MM.1S (cell line): ENCODE measurements at regions not wholly inside any gene's neighbourhood (a gene's known extent, or its start where the extent isn't known, plus 50 kb on each side); places are given as distances from the start of the nearest gene placed in this dataset.

ENCODE experiments used
- DNase-seq: peaks from one replicate; pipeline ENCODE4 v3.0.0-alpha.2; 2015
- H2AFZ ChIP-seq: fragments of 300-600 bp; sonication (generic); 2 replicates; pipeline ENCODE4 v1.6.0; 2016; ENCODE audit warnings: antibody characterized with exemption, low read length
- H3F3A ChIP-seq: fragments of 300-600 bp; sonication (generic); 2 replicates; pipeline ENCODE4 v1.6.1; 2016; ENCODE audit warnings: mild to moderate bottlenecking, antibody characterized with exemption, low read length, moderate library complexity, mixed read lengths; ENCODE audit not compliant: insufficient read depth
- H3K27ac ChIP-seq: fragments of 300-600 bp; sonication (generic); 2 replicates; pipeline ENCODE4 v1.5.1; 2016; ENCODE audit warnings: mild to moderate bottlenecking, low read length
- H3K27me3 ChIP-seq: fragments of 300-600 bp; sonication (generic); replicated peaks from 2 replicates; pipeline ENCODE4 v1.6.0; 2016; ENCODE audit warnings: low read length; ENCODE audit not compliant: insufficient read depth
- H3K36me3 ChIP-seq: fragments of 300-600 bp; sonication (generic); replicated peaks from 2 replicates; pipeline ENCODE4 v1.6.1; 2016; ENCODE audit warnings: mild to moderate bottlenecking, low read length, mixed read lengths; ENCODE audit not compliant: insufficient read depth
- H3K4me1 ChIP-seq: fragments of 300-600 bp; sonication (generic); 2 replicates; pipeline ENCODE4 v1.6.1; 2016; ENCODE audit warnings: low read length, mixed read lengths
- H3K4me2 ChIP-seq: fragments of 300-600 bp; sonication (generic); 2 replicates; pipeline ENCODE4 v1.6.0; 2016; ENCODE audit warnings: low read depth, low read length
- H3K4me3 ChIP-seq: fragments of 300-600 bp; sonication (generic); 2 replicates; pipeline ENCODE4 v1.5.1; 2016; ENCODE audit warnings: low read length, mixed read lengths
- H3K79me2 ChIP-seq: fragments of 300-600 bp; sonication (generic); 2 replicates; pipeline ENCODE4 v1.6.1; 2016; ENCODE audit warnings: mixed run types, low read length, mixed read lengths
- H3K9ac ChIP-seq: fragments of 300-600 bp; sonication (generic); 2 replicates; pipeline ENCODE4 v1.6.1; 2016; ENCODE audit warnings: low read length, mixed read lengths
- H3K9me2 ChIP-seq: fragments of 300-600 bp; sonication (generic); replicated peaks from 2 replicates; pipeline ENCODE4 v1.6.1; 2016; ENCODE audit warnings: mild to moderate bottlenecking, low read length, mixed read lengths; ENCODE audit not compliant: insufficient read depth
- H3K9me3 ChIP-seq: fragments of 300-600 bp; sonication (generic); replicated peaks from 2 replicates; pipeline ENCODE4 v1.6.1; 2016; ENCODE audit warnings: mild to moderate bottlenecking, low read length, mixed read lengths; ENCODE audit not compliant: insufficient read depth
- H4K20me1 ChIP-seq: fragments of 300-600 bp; sonication (generic); 2 replicates; pipeline ENCODE4 v1.6.1; 2016; ENCODE audit warnings: mild to moderate bottlenecking, low read length, moderate library complexity, mixed read lengths; ENCODE audit not compliant: insufficient read depth
- EZH2 ChIP-seq: fragments of 300-600 bp; sonication (generic); optimal IDR thresholded peaks from 2 replicates; pipeline ENCODE3; 2017; ENCODE audit warnings: low read depth, mild to moderate bottlenecking, antibody characterized with exemption, low read length, mixed read lengths
- EZH2phosphoT487 ChIP-seq: fragments of 300-600 bp; sonication (generic); IDR thresholded peaks from 2 replicates; pipeline ENCODE4 v1.6.1; 2018; ENCODE audit warnings: antibody characterized with exemption, low read length
- TF ChIP-seq, protein P1 (sequence below): fragments of 300-600 bp; sonication (generic); IDR thresholded peaks from 2 replicates; pipeline ENCODE4 v1.5.1; 2016; ENCODE audit warnings: antibody characterized with exemption, low read length, mixed read lengths

DNA sequence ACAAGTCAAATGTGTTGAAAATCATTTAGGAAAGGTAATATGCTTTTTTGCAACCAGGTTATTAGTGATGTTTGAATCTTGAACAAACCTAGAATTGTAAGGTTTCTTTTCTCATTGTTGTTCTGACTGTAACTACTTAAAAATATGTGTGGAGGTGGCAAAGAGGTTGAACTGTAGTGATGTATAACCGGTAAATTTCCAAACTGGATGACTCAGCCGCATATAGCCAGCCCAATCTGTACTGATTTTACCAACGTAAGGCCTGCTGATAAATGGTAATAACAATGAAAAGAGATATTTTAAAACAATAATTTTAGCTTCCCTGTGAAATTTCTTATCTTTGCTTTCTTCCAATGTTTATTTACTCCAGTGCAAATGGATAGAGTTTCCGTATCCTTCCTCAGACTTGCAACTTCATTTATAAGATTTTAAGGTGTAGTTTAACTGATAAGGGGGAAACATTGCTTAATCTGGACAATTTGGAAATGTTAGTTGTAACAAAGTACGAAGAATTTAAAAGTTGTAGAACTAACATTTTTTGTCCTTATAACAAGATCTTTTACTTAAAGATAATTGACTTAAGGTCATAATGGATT is 1170.4 kb upstream of the ZEB2 start:
- DNase-seq, result no peak
- Histone ChIP-seq H3K4me3 (no peak overlapping the region), H3K36me3 (no peaks in the 10 kb centered on the region), H3K9ac (no peak overlapping the region), H3K4me2 (no peak overlapping the region), H4K20me1 (no peaks in the 10 kb centered on the region), H2AFZ (no peak overlapping the region), H3K79me2 (no peaks in the 10 kb centered on the region), H3K9me2 (no peaks in the 10 kb centered on the region), H3K27me3 (no peaks in the 10 kb centered on the region), H3K27ac (no peak overlapping the region), H3F3A (no peaks in the 10 kb centered on the region), H3K4me1 (no peaks in the 10 kb centered on the region), H3K9me3 (no peaks in the 10 kb centered on the region)
- TF ChIP-seq, protein P1, sequence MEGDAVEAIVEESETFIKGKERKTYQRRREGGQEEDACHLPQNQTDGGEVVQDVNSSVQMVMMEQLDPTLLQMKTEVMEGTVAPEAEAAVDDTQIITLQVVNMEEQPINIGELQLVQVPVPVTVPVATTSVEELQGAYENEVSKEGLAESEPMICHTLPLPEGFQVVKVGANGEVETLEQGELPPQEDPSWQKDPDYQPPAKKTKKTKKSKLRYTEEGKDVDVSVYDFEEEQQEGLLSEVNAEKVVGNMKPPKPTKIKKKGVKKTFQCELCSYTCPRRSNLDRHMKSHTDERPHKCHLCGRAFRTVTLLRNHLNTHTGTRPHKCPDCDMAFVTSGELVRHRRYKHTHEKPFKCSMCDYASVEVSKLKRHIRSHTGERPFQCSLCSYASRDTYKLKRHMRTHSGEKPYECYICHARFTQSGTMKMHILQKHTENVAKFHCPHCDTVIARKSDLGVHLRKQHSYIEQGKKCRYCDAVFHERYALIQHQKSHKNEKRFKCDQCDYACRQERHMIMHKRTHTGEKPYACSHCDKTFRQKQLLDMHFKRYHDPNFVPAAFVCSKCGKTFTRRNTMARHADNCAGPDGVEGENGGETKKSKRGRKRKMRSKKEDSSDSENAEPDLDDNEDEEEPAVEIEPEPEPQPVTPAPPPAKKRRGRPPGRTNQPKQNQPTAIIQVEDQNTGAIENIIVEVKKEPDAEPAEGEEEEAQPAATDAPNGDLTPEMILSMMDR, result no peak
- TF ChIP-seq EZH2, result no peak
- TF ChIP-seq EZH2phosphoT487, result no peak

DNA sequence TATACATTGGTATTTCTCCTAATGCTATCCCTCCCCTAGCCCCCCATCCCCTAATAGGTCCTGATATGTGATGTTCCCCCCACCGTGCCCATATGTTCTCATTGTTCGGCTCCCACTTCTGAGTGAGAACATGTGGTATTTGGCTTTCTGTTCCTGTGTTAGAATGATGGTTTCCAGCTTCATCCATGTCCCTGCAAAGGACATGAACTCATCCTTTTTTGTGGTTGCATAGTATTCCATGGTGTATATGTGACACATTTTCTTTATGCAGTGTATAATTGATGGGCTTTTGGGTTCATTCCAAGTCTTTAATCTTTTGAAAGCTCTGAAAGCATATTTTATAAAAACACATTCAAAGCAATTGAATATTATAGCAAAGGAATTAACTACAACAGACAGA is 1169.4 kb upstream of the ZEB2 start:
- H3K27ac ChIP-seq, result no peak overlapping the region
- no peaks in the 10 kb centered on the region for H3K9me3 ChIP-seq
- no peak overlapping the region for H3K4me2 ChIP-seq
- H4K20me1 ChIP-seq, result no peaks in the 10 kb centered on the region
- no peaks in the 10 kb centered on the region for H3K9me2 ChIP-seq
- H3K27me3 ChIP-seq, result no peaks in the 10 kb centered on the region
- H3K36me3 ChIP-seq, result no peaks in the 10 kb centered on the region
- no peak for DNase-seq
- no peaks in the 10 kb centered on the region for H3K79me2 ChIP-seq
- H3K4me3 ChIP-seq, result no peak overlapping the region
- H3K4me1 ChIP-seq, result no peaks in the 10 kb centered on the region
- H2AFZ ChIP-seq, result no peak overlapping the region
- H3F3A ChIP-seq, result no peaks in the 10 kb centered on the region
- TF ChIP-seq EZH2phosphoT487, result no peak
- TF ChIP-seq, protein P1, result no peak
- no peak for TF ChIP-seq EZH2
- H3K9ac ChIP-seq, result no peak overlapping the region

DNA sequence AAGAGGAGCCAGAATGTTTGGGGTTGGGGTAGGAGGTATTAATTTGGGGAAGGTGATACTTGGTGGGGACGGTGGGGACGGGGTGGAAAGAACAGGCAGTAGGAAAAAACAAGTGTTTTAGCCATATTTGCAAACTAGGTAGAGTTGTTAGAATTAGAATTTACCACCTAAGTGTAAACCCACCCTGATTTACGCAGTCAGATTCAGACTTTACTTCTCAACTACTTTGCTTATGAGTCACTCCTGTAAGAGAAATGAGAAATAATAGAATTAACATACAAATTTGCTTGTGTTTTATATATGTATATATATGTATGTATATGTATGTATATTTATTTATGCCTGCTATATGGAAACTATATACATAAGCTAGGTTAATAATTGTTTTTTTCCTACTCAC is 1168.2 kb upstream of the ZEB2 start:
- H3K9ac ChIP-seq, result no peak overlapping the region
- no peak overlapping the region for H3K27ac ChIP-seq
- no peaks in the 10 kb centered on the region for H3K79me2 ChIP-seq
- H3K9me3 ChIP-seq, result no peaks in the 10 kb centered on the region
- H3K4me3 ChIP-seq, result no peak overlapping the region
- no peaks in the 10 kb centered on the region for H4K20me1 ChIP-seq
- H3K36me3 ChIP-seq, result no peaks in the 10 kb centered on the region
- H3K9me2 ChIP-seq, result no peaks in the 10 kb centered on the region
- H3K4me1 ChIP-seq, result no peaks in the 10 kb centered on the region
- no peak for DNase-seq
- no peaks in the 10 kb centered on the region for H3F3A ChIP-seq
- no peak overlapping the region for H2AFZ ChIP-seq
- TF ChIP-seq, protein P1, result no peak
- no peak for TF ChIP-seq EZH2
- TF ChIP-seq EZH2phosphoT487, result no peak
- no peaks in the 10 kb centered on the region for H3K27me3 ChIP-seq
- H3K4me2 ChIP-seq, result no peak overlapping the region
